ENCODE measurements at regions not wholly inside any gene's neighbourhood (a gene's known extent, or its start where the extent isn't known, plus 50 kb on each side); places are given as distances from the start of the nearest gene placed in this dataset.

DNA sequence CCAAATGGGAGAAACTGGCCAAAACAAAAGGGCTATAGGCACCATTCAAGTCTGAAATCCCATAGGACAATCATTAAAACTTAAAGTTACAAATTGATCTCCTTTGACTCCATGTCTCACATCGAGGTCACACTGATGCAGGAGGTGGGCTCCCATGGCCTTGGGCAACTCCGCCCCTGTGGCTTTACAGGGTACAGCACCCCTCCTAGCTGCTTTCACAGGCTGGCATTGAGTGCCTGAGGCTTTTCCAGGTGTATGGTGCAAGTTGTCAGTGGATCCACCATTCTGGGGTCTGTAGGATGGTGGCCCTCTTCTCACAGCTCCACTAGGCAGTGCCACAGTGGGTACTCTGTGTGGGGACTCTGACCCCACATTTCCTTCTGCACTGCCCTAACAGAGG, 662.1 kb downstream of the XPNPEP1 start:
- TF ChIP-seq, protein P1, sequence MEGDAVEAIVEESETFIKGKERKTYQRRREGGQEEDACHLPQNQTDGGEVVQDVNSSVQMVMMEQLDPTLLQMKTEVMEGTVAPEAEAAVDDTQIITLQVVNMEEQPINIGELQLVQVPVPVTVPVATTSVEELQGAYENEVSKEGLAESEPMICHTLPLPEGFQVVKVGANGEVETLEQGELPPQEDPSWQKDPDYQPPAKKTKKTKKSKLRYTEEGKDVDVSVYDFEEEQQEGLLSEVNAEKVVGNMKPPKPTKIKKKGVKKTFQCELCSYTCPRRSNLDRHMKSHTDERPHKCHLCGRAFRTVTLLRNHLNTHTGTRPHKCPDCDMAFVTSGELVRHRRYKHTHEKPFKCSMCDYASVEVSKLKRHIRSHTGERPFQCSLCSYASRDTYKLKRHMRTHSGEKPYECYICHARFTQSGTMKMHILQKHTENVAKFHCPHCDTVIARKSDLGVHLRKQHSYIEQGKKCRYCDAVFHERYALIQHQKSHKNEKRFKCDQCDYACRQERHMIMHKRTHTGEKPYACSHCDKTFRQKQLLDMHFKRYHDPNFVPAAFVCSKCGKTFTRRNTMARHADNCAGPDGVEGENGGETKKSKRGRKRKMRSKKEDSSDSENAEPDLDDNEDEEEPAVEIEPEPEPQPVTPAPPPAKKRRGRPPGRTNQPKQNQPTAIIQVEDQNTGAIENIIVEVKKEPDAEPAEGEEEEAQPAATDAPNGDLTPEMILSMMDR (IDR thresholded peaks at IDR 0.05; ENCODE audit: control extremely low read depth, extremely low read depth, low read depth, missing control alignments) = no peak
- no peak for DNase-seq (ENCODE audit: extremely low spot score)
- POLR2A ChIA-PET = no interaction called here
- CTCF ChIA-PET = no interaction called here

- CTCF ChIA-PET = no interaction called here
- POLR2A ChIA-PET = no interaction called here
- no peak for DNase-seq (ENCODE audit: extremely low spot score)
Observed at GRCh38 chr10:109259293-109259692, 664.0 kb downstream of the XPNPEP1 start.

DNA sequence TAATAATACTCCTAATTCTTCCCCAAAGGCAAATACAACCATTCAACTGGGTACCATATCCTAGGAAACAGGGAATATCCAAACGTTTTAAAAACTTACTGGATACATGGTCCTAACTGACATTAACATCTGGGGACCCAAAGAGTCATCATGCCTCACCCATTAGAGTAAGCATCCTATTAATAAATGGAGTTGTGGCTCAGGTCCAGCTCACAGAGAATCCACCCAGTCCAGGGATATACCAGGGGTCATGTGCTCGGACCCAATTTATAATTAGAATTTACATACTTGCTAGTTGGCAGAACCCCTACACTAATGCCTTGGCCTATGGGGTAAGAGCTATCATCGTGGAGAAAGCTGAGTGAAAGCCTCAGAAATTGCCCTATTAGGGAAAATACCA, 670.0 kb downstream of the XPNPEP1 start:
- ChIA-PET POLR2A (no interaction called here), CTCF (no interaction called here)
- DNase-seq (ENCODE audit: extremely low spot score) = no peak
- TF ChIP-seq, protein P1 (IDR thresholded peaks at IDR 0.05; ENCODE audit: control extremely low read depth, extremely low read depth, low read depth, missing control alignments) = no peak

More at GRCh38 chr10:109259293-109259692, 664.0 kb downstream of the XPNPEP1 start:
- TF ChIP-seq, protein P1 (IDR thresholded peaks at IDR 0.05; ENCODE audit: control extremely low read depth, extremely low read depth, low read depth, missing control alignments) = no peak

GRCh38 chr10:109250152-109250551, 673.2 kb downstream of the XPNPEP1 start:
- ChIA-PET POLR2A (no interaction called here), CTCF (no interaction called here)
- TF ChIP-seq, protein P1 (IDR thresholded peaks at IDR 0.05; ENCODE audit: control extremely low read depth, extremely low read depth, low read depth, missing control alignments) = no peak
- no peak for DNase-seq (ENCODE audit: extremely low spot score)

DNA sequence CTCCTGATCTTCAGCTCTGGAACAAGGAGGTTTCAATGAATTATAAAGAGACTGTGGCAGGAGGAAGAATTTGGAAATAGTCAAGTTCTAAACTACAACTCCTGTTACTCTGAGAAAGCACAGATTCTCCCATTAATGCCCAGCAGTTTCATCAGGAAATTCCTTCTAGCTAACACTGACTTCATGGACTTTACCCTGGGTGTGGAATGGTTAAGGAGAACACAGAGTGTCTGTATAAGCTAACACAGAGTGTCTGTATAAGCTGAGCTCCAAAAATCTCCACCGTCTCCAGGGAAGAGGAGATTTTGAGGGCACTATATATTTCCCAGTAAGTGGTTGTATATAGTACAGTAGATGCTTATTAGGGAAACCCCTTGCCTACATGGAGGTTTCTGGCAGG, 675.5 kb downstream of the XPNPEP1 start:
- POLR2A ChIA-PET = no interaction called here
- TF ChIP-seq, protein P1 (IDR thresholded peaks at IDR 0.05; ENCODE audit: control extremely low read depth, extremely low read depth, low read depth, missing control alignments) = no peak
- no peak for DNase-seq (ENCODE audit: extremely low spot score)
- CTCF ChIA-PET = interaction anchor here (1.5 kb wide), 1 partner anchor 9 kb away, joined by 4 read pairs; no protein-coding TSS in a partner anchor

DNA sequence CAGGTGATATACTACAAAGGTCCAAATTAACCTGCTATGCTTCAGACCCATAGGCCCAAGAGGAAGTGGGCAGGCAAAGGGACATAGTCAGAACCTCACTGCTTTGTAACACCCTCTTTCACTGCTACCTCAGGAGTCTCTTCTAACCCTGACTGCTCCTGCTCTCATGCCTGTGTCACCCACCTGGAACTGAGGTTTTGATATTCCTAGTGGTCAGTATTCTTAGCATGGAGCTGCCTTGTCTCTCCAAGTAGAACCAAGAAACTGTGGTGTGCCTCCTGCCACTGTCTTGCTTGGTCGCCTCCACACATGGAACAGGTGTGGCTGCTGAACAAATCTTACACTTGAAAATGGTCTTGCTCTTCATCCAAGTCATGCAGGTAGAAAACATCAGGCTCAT, 677.5 kb downstream of the XPNPEP1 start:
- no peak for DNase-seq (ENCODE audit: extremely low spot score)
- ChIA-PET CTCF (no interaction called here), POLR2A (no interaction called here)
- TF ChIP-seq, protein P1 (IDR thresholded peaks at IDR 0.05; ENCODE audit: control extremely low read depth, extremely low read depth, low read depth, missing control alignments) = no peak

- TF ChIP-seq, protein P1 (IDR thresholded peaks at IDR 0.05; ENCODE audit: control extremely low read depth, extremely low read depth, low read depth, missing control alignments) = no peak
- no peak for DNase-seq (ENCODE audit: extremely low spot score)
- CTCF ChIA-PET = no interaction called here
- POLR2A ChIA-PET = no interaction called here
Observed at GRCh38 chr10:109239371-109239770, 683.9 kb downstream of the XPNPEP1 start.

Data from GM10248 (cell line).